HG03469 (cell line): ENCODE measurements at regions not wholly inside any gene's neighbourhood (a gene's known extent, or its start where the extent isn't known, plus 50 kb on each side); places are given as distances from the start of the nearest gene placed in this dataset.
"Not testable (repeated sequence)": the region's sequence is repeated elsewhere in the genome, so short reads cannot be mapped to it uniquely, and the experiment has no call there.

Source experiments
- ATAC-seq: cut with Tn5 transposase; IDR thresholded peaks from one replicate; pipeline ENCODE4 v1.9.1; 2021; ENCODE audit warnings: mild to moderate bottlenecking, moderate library complexity, moderate number of reproducible peaks; ENCODE audit not compliant: unreplicated experiment

- ATAC-seq, result no peak
Measured at GRCh38 chr6:146980900-146981329, 223.3 kb upstream of the STXBP5 start.

- no peak for ATAC-seq
Measured at GRCh38 chr6:146981981-146982380, 222.2 kb upstream of the STXBP5 start.

GRCh38 chr6:146984251-146984924 is 219.8 kb upstream of the STXBP5 start:
- ATAC-seq, result no peak

GRCh38 chr6:146985111-146985510 is 219.1 kb upstream of the STXBP5 start:
- ATAC-seq, result no peak

DNA sequence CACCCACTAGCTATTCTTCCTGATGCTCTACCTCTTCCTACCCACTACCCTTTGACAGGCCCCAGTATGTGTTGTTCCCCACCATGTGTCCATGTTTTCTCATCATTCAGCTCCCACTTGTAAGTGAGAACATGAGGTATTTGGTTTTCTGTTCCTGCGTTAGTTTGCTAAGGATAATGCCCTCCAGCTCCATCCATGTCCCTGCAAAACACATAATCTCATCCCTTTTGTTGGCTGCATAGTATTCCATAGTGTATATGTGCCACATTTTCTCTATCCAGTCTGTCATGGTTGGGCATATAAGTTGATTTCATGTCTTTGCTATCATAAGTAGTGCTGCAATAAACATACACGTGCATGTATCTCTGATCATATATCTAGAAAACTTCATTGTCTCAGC is 218.3 kb upstream of the STXBP5 start:
- no peak for ATAC-seq

GRCh38 chr6:146987938-146988337 is 216.3 kb upstream of the STXBP5 start:
- not testable (repeated sequence) for ATAC-seq

GRCh38 chr6:146989860-146990259 is 214.4 kb upstream of the STXBP5 start:
- ATAC-seq, result no peak

- ATAC-seq, result no peak
Measured at GRCh38 chr6:146990284-146990683, 213.9 kb upstream of the STXBP5 start.

- ATAC-seq, result no peak
Measured at GRCh38 chr6:146990821-146991798, 213.1 kb upstream of the STXBP5 start.

DNA sequence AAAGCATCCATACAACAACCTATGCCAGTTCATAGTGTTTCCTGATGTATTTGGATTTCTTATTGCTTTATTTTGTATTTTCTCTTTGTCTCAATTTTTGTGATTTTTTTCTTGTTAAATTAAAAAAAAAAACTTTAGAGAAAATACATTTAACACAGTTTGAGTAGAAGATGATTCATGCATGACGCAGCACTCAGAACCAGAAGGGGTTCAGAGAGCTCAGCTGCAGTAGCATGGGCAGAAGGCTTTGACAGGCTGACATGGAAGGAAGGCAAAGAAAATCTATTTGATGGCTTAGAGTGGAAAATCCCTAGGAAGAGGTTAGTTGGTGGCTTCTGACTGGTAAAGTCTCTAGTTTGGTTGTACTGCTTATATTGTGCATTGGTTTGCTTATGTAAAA is 207.2 kb upstream of the STXBP5 start:
- ATAC-seq, result no peak

- ATAC-seq, result no peak
Measured at GRCh38 chr6:146999766-147000165, 204.5 kb upstream of the STXBP5 start.

DNA sequence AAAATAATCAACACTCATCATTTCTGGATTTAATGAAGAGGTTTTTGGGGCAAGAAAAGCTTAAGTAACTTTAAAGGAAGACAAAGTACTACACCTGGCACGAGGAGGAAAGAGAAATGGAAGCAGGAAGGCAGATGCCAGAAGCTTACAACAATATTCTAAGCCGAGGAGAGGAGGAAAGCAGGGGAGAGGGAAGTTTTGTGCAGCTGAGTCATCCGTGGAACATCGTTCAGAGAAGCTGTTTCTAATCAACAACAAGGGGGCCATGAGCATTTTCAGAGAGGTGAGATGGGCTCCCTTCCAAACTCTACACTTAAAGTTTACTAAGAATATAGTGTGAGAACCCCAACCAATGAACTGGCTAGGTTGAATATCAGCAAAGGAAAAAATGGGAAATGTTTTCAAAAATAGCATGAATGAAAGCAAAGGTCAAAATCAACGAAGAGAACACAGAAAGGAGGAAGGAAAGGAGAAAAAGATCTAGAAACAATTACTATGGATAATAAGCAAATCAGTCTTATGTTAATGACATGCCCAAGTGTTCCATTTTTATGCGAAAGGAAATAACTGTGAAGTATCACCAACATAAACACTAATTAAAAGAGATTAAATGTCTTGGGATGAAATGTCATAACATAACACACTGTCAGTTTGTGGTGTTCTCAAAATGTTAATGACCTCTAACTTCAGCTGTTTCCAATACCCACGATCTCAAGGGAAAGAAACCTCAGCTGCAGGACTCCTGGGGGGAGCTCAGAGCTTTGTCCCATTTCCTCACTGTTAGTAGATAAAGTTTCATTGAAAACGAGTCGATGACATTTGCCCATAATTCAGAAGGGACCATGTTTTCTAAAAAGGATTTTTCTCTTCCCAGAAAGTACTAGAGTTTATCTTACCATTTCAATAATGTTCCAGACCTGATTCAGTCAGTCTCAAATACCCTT is 203.4 kb upstream of the STXBP5 start:
- no peak for ATAC-seq

- ATAC-seq, result no peak
Measured at GRCh38 chr6:147001621-147002020, 202.6 kb upstream of the STXBP5 start.

DNA sequence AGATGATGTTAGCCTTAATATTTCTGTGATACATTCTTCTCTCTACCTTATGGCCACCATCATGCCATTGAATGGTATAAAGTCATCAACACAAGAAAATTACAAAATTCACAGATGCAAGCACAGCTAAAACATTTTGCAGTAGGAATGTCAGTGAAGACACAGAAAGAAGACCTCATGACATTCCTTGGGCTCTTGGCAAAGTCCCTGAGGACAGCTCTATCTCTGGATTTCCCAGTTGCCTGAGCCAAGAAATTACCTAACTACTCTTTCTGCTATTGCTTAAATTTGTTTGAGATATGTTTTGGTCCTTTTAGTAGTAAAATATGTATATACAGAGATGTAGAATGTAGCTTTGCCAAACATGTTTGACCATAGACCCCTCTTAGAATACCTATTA is 201.0 kb upstream of the STXBP5 start:
- ATAC-seq, result no peak

DNA sequence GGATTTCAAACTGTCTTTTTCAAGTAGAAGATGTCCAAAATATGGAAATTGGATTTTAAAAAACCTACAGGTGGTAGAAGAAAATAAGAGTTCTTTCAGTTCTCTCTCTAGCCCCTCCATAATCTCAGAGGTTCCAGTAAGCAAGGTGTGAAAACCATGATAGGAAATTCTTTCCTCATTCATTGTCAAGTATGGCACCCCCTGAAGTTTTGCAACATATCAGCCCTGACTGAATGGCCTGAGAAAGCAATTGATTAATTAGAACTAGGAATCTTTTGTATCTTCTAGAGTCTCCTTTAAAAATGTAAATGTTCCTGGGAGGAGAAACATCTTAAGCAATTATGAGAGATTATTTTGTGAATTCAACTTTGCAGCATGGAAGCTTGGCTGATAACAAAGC is 198.7 kb upstream of the STXBP5 start:
- ATAC-seq, result no peak

- no peak for ATAC-seq
Measured at GRCh38 chr6:147007441-147007840, 196.8 kb upstream of the STXBP5 start.

DNA sequence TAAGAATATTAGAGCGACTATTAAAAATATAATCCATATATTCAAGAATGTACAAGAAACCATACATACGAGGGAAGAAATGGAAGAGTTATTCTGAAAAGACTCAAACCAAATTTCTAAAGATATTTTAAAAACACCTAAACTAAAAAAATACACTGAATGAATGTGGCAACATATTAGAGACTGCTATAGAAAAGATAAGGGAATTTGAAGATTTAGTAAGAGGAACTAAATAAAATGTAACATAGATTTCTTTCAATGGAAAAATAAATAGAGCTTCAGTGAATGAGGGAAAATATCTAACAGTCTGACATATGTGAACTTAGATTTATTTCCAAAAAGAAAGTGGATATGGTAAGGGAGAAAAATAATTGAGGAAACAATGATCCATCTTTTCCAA is 194.9 kb upstream of the STXBP5 start:
- no peak for ATAC-seq

DNA sequence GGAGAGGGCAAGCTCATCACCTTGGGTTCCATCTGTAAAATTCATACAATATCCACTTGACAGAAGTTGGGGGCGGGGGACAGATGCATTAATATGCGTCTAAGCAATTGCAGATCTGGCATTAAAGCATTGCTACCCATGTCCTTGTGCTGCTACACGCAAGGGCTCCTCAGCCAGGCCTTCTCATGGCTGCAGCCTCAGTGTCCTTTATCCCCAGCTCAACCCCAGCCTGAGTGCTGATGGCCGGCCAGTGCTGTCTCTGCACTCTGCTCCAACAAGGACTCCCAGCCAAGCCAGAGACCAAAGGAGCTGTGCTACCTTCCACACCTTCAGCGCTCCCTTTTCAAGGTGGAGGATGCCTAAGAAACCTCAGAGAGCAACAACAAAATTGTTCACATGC is 188.5 kb upstream of the STXBP5 start:
- no peak for ATAC-seq

- no peak for ATAC-seq
Measured at GRCh38 chr6:147016440-147016839, 187.8 kb upstream of the STXBP5 start.

DNA sequence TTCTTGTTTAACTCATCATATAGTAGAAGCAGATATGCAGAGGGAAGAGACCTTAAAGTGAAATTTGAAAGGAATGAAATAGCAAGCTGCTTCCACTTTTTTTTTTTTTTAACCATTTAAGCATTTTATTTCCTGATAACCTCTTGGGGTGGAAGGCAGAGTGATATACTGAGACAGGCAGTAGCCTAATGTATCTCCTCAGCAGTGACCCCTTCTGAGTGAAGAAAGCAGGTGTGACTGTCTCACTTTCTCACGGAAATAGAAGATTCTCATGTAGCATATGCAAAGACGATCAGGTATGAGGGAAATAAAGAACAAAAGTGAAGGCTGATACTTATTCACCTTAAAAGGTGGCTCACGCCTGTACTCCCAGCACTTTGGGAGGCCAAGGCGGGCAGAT is 187.1 kb upstream of the STXBP5 start:
- ATAC-seq, result no peak

- ATAC-seq, result no peak
Measured at GRCh38 chr6:147019001-147019400, 185.2 kb upstream of the STXBP5 start.
